HepG2 (cell line): ENCODE measurements at regions not wholly inside any gene's neighbourhood (a gene's known extent, or its start where the extent isn't known, plus 50 kb on each side); places are given as distances from the start of the nearest gene placed in this dataset.
"Not testable (repeated sequence)": the region's sequence is repeated elsewhere in the genome, so short reads cannot be mapped to it uniquely, and the experiment has no call there.

ENCODE experiments used
- ATAC-seq: fragments of 200-7000 bp; cut with Tn5 transposase; 3 replicates; pipeline ENCODE4 v1.9.1; 2020; ENCODE audit warnings: mild to moderate bottlenecking, moderate library complexity
- BruUV-seq: library from RNA; stranded (reverse); fragments of 400-500 nt; replicated peaks from 2 replicates; lab custom pipeline; 2021; lab: Mats Ljungman, UMichigan
- CTCF ChIA-PET: fragments of 300-600 bp; formaldehyde crosslinking; extraction: SDS; loops from one replicate; lab custom pipeline; 2021; ENCODE audit warnings: low total read pairs, inconsistent platforms, low intra/inter-chr PET ratio; lab: Yijun Ruan, JAX
- POLR2A ChIA-PET: fragments of 350-600 bp; sonication (Branson Sonifier 250); formaldehyde crosslinking; loops from one replicate; lab custom pipeline; 2020; ENCODE audit warnings: antibody characterized with exemption, inconsistent platforms; lab: Yijun Ruan, JAX
- DNase-seq: peaks from one replicate; pipeline ENCODE4 v3.0.0-alpha.2; 2015; ENCODE audit warnings: low spot score
- FAIRE-seq: peaks from 3 replicates; lab custom pipeline; 2011; peaks lifted over from hg19 to GRCh38; lab: Jason Lieb, UNC
- H2AFZ ChIP-seq: one replicate; pipeline ENCODE4 v1.6.1; 2011; ENCODE audit warnings: low read length, inconsistent platforms
- H3K27ac ChIP-seq: fragments of 300-600 bp; 3 replicates; pipeline ENCODE4 v1.8.0; 2011; ENCODE audit warnings: mixed run types, mild to moderate bottlenecking, mixed read lengths, low read length, inconsistent platforms; ENCODE audit not compliant: insufficient read depth; ENCODE audit errors: extremely low read length
- H3K27me3 ChIP-seq, 2 experiments: fragments of 200-600 bp in 1 of 2; 2 replicates in 1 of 2; 3 replicates in 1 of 2; pipeline versions ENCODE4 v1.6.0 to v1.8.0; 2011; ENCODE audit warnings: low read length in 2 of 2, mild to moderate bottlenecking in 2 of 2, moderate library complexity in 2 of 2, inconsistent platforms in 1 of 2; ENCODE audit not compliant: insufficient read depth in 2 of 2, control insufficient read depth in 1 of 2
- H3K36me3 ChIP-seq, 2 experiments: fragments of 200-600 bp in 1 of 2; replicated peaks in 1 of 2; 2 replicates in 1 of 2; 3 replicates in 1 of 2; pipeline versions ENCODE4 v1.5.1 to v1.8.0; 2011; ENCODE audit warnings: low read length in 2 of 2, inconsistent platforms in 1 of 2; ENCODE audit not compliant: insufficient read depth in 2 of 2, control insufficient read depth in 1 of 2
- H3K4me1 ChIP-seq: 2 replicates; pipeline ENCODE4 v1.5.1; 2012; ENCODE audit warnings: low read length, inconsistent platforms; ENCODE audit not compliant: insufficient read depth
- H3K4me2 ChIP-seq: 2 replicates; pipeline ENCODE4 v1.6.0; 2011; ENCODE audit warnings: low read depth, low read length, inconsistent platforms
- H3K4me3 ChIP-seq, 3 experiments: fragments of 200-600 bp in 1 of 3; sonication (generic), shearing (Covaris generic) in 1 of 3; replicated peaks in 1 of 3; 2 replicates each; pipeline ENCODE4 v1.5.1; 2011 to 2016; ENCODE audit warnings: low read length in 3 of 3, inconsistent platforms in 2 of 3, low read depth in 2 of 3, mild to moderate bottlenecking in 2 of 3, control low read depth in 1 of 3, mixed read lengths in 1 of 3; ENCODE audit not compliant: insufficient read depth in 1 of 3
- H3K79me2 ChIP-seq: one replicate; pipeline ENCODE4 v1.6.1; 2011; ENCODE audit warnings: low read length, inconsistent platforms; ENCODE audit not compliant: insufficient read depth
- H3K9ac ChIP-seq: 2 replicates; pipeline ENCODE4 v1.6.0; 2011; ENCODE audit warnings: mild to moderate bottlenecking, low read depth, low read length, inconsistent platforms; ENCODE audit not compliant: insufficient read depth
- H3K9me3 ChIP-seq: 2 replicates; pipeline ENCODE4 v1.5.1; 2012; ENCODE audit warnings: mild to moderate bottlenecking, low read length
- H4K20me1 ChIP-seq: 2 replicates; pipeline ENCODE4 v1.6.0; 2011; ENCODE audit warnings: inconsistent platforms, mild to moderate bottlenecking, low read length, moderate library complexity; ENCODE audit not compliant: insufficient read depth
- CCDC6 ChIP-seq: sonication (generic); formaldehyde crosslinking; IDR thresholded peaks from 2 replicates; pipeline ENCODE4 v1.8.1; 2022; ENCODE audit warnings: mild to moderate bottlenecking, missing genetic modification reagents, moderate library complexity
- MYC ChIP-seq: sonication (generic); formaldehyde crosslinking; IDR thresholded peaks from 2 replicates; pipeline ENCODE4 v1.9.0; 2021; ENCODE audit warnings: missing genetic modification reagents, borderline replicate concordance
- RAD21 ChIP-seq: fragments of 450-650 bp; formaldehyde crosslinking; IDR thresholded peaks from 2 replicates; pipeline ENCODE4 v1.5.0; 2020; ENCODE audit warnings: mild to moderate bottlenecking
- SALL1 ChIP-seq: sonication (generic); formaldehyde crosslinking; IDR thresholded peaks from 2 replicates; pipeline ENCODE4 v1.8.0; 2022; ENCODE audit warnings: mild to moderate bottlenecking, missing genetic modification reagents
- SMAD1 ChIP-seq: sonication (generic); formaldehyde crosslinking; IDR thresholded peaks from 2 replicates; pipeline ENCODE4 v1.4.0; 2020; ENCODE audit warnings: missing genetic modification reagents, low read depth, mild to moderate bottlenecking, borderline replicate concordance
- ZIK1 ChIP-seq: sonication (generic); formaldehyde crosslinking; IDR thresholded peaks from 2 replicates; pipeline ENCODE4 v1.5.0; 2020; ENCODE audit warnings: mild to moderate bottlenecking, low read depth, missing genetic modification reagents, borderline replicate concordance
- ZNF563 ChIP-seq: sonication (generic); formaldehyde crosslinking; IDR thresholded peaks from 2 replicates; pipeline ENCODE4 v1.8.0; 2022; ENCODE audit warnings: mild to moderate bottlenecking, moderate library complexity, missing genetic modification reagents
- WGBS: methylation state at CpG from one replicate; pipeline ENCODE4 v1.1.6; 2017; ENCODE audit warnings: low lambda C conversion rate; 5-methylcytosine and 5-hydroxymethylcytosine counted together
- in situ Hi-C: cut with HindIII; loops from 2 replicates; pipeline ENCODE4 v1.10.0; 2017; ENCODE audit warnings: low pct_unique_long_range_greater_than_20kb; ENCODE audit not compliant: extremely low pct_ligation_motif_present
- intact Hi-C: fragments of 100-400 bp; cut with micrococcal nuclease; formaldehyde crosslinking; loops from one replicate; pipeline ENCODE4 v1.10.0; 2022; ENCODE audit not compliant: unreplicated experiment
- TF ChIP-seq, protein P1 (sequence below): IDR thresholded peaks from 2 replicates; pipeline ENCODE4 v1.6.1; 2012; ENCODE audit warnings: inconsistent platforms
- TF ChIP-seq, protein P2 (sequence below): sonication (generic); formaldehyde crosslinking; IDR thresholded peaks from 2 replicates; pipeline ENCODE4 v1.4.0; 2020; ENCODE audit warnings: mild to moderate bottlenecking, missing genetic modification reagents
- TF ChIP-seq, protein P3 (sequence below): IDR thresholded peaks from 2 replicates; pipeline ENCODE4 v1.6.1; 2016; ENCODE audit warnings: missing compliant biosample characterization, missing genetic modification reagents, borderline replicate concordance
- TF ChIP-seq, protein P4 (sequence below): sonication (generic); formaldehyde crosslinking; IDR thresholded peaks from 2 replicates; pipeline ENCODE4 v1.5.1; 2020; ENCODE audit warnings: mild to moderate bottlenecking, missing genetic modification reagents, moderate library complexity

DNA sequence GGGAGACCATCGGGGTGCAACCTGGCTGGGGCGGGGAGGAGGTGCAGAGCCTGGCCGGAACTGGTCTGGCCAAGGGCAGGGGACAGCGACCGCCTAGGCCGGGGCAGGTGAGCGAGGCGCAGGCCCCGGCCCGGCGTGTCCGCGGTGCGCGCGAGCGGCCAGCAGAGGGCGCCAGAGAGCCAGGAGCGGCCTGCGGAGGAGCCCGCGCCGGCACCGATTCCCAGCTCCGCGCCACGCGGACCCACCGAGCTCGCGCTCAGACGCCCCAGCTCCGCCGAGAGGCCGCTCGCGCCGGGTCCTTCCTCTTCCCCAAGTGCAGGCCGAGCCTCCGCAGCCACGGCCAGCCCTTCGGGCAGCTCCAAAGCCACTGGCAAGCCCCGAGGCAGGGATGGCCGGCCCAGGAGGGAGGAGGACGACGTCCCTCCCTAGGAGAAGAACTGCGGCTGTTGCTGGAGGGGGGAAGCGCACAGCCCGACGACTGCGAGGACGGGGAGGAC is 128.9 kb upstream of the HMX1 start:
- CTCF ChIA-PET, result interaction anchor here (1.1 kb wide), 1 partner anchor 123 kb away, joined by 3 read pairs; no protein-coding TSS in a partner anchor
- H3K79me2 ChIP-seq, intact Hi-C loops, H3K4me3 ChIP-seq, H3K4me1 ChIP-seq, BruUV-seq, H3K27ac ChIP-seq, POLR2A ChIA-PET, in situ Hi-C loops, FAIRE-seq, H3K27me3 ChIP-seq, H3K36me3 ChIP-seq, H4K20me1 ChIP-seq, DNase-seq, H3K9ac ChIP-seq, H3K9me3 ChIP-seq, H2AFZ ChIP-seq: not testable (repeated sequence)
- ATAC-seq, result peak; percentile 85
- no CpG with 5 or more reads among the region's 52 CpGs for WGBS
- peak overlapping the region; percentile 39; the same call in 1 of the 2 replicates for H3K4me2 ChIP-seq
- TF ChIP-seq ZIK1 (CRISPR knock-in tag) (0 out of 2 replicates have a peak, but pooled peaks have one; percentile 35), SMAD1 (CRISPR knock-in tag) (peak; percentile 23; the same call in 1 of the 2 replicates), MYC (CRISPR knock-in tag) (0 out of 2 replicates have a peak, but pooled peaks have one; percentile 36), RAD21 (CRISPR knock-in tag) (peak; percentile 89), CCDC6 (CRISPR knock-in tag) (peak; percentile 48; the same call in 1 of the 2 replicates), SALL1 (CRISPR knock-in tag) (peak; percentile 30; the same call in 1 of the 2 replicates), ZNF563 (CRISPR knock-in tag) (0 out of 2 replicates have a peak, but pooled peaks have one; percentile 39)
- TF ChIP-seq, protein P1, sequence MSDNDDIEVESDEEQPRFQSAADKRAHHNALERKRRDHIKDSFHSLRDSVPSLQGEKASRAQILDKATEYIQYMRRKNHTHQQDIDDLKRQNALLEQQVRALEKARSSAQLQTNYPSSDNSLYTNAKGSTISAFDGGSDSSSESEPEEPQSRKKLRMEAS, result peak; percentile 57
- TF ChIP-seq, protein P2, sequence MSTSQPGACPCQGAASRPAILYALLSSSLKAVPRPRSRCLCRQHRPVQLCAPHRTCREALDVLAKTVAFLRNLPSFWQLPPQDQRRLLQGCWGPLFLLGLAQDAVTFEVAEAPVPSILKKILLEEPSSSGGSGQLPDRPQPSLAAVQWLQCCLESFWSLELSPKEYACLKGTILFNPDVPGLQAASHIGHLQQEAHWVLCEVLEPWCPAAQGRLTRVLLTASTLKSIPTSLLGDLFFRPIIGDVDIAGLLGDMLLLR (CRISPR knock-in tag), result peak; percentile 67; the same call in 1 of the 2 replicates
- TF ChIP-seq, protein P3, sequence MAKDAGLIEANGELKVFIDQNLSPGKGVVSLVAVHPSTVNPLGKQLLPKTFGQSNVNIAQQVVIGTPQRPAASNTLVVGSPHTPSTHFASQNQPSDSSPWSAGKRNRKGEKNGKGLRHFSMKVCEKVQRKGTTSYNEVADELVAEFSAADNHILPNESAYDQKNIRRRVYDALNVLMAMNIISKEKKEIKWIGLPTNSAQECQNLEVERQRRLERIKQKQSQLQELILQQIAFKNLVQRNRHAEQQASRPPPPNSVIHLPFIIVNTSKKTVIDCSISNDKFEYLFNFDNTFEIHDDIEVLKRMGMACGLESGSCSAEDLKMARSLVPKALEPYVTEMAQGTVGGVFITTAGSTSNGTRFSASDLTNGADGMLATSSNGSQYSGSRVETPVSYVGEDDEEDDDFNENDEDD (CRISPR knock-in tag), result peak; percentile 74; the same call in 1 of the 2 replicates
- TF ChIP-seq, protein P4, sequence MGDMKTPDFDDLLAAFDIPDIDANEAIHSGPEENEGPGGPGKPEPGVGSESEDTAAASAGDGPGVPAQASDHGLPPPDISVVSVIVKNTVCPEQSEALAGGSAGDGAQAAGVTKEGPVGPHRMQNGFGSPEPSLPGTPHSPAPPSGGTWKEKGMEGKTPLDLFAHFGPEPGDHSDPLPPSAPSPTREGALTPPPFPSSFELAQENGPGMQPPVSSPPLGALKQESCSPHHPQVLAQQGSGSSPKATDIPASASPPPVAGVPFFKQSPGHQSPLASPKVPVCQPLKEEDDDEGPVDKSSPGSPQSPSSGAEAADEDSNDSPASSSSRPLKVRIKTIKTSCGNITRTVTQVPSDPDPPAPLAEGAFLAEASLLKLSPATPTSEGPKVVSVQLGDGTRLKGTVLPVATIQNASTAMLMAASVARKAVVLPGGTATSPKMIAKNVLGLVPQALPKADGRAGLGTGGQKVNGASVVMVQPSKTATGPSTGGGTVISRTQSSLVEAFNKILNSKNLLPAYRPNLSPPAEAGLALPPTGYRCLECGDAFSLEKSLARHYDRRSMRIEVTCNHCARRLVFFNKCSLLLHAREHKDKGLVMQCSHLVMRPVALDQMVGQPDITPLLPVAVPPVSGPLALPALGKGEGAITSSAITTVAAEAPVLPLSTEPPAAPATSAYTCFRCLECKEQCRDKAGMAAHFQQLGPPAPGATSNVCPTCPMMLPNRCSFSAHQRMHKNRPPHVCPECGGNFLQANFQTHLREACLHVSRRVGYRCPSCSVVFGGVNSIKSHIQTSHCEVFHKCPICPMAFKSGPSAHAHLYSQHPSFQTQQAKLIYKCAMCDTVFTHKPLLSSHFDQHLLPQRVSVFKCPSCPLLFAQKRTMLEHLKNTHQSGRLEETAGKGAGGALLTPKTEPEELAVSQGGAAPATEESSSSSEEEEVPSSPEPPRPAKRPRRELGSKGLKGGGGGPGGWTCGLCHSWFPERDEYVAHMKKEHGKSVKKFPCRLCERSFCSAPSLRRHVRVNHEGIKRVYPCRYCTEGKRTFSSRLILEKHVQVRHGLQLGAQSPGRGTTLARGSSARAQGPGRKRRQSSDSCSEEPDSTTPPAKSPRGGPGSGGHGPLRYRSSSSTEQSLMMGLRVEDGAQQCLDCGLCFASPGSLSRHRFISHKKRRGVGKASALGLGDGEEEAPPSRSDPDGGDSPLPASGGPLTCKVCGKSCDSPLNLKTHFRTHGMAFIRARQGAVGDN (CRISPR knock-in tag), result peak; percentile 71
